HS-5 (cell line): ENCODE measurements at regions not wholly inside any gene's neighbourhood (a gene's known extent, or its start where the extent isn't known, plus 50 kb on each side); places are given as distances from the start of the nearest gene placed in this dataset.

Experiments
- DNase-seq: peaks from one replicate; pipeline ENCODE4 v3.0.0-alpha.2; 2012; ENCODE audit warnings: low read depth

GRCh38 chr19:42662712-42663111 is 68.0 kb upstream of the CEACAM8 start:
- DNase-seq: no peak

DNA sequence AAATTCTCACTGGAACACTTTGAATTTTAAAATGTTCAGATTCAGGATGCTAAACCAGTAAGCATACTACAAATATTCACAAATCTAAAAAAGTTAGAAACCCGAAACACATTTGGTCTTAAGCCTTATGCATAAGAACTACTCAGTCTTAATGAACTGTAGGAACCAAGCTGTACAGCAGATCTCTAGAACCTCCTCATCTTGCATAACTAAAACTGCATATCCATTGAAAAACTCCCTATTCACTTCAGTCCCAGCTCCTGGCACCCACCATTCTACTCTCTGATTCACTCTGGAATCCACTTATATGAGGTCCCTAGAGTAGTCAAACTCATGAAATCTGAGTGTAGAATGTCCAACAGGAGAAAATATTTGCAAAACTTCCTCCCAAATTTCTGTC is 65.6 kb upstream of the CEACAM8 start:
- DNase-seq: no peak

- no peak for DNase-seq
Observed at GRCh38 chr19:42658076-42658475, 63.4 kb upstream of the CEACAM8 start.

DNA sequence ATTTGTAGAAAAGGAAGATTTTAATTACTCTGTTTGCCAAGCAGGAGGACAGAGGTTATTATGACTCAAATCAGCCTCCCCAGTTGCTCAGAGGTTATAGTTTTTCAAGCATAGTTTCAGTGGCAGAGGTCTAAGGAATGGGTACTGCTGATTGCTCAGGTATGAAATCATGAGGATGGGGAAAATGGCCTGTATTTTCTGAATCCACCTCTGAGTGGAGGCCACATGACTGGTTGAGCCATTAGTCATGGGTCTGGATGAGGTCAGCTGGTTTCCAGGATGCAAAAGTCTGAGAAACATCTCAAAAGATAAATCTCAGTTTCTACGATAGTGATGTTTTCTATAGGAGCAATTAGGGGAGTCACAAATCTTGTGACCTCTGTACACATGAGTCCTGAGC is 62.8 kb upstream of the CEACAM8 start:
- DNase-seq: peak; percentile 4

- no peak for DNase-seq
Observed at GRCh38 chr19:42655748-42656147, 61.0 kb upstream of the CEACAM8 start.

- DNase-seq: no peak
Observed at GRCh38 chr19:42653841-42654240, 59.1 kb upstream of the CEACAM8 start.

- no peak for DNase-seq
Observed at GRCh38 chr19:42652021-42652420, 57.3 kb upstream of the CEACAM8 start.
